ENCODE measurements at regions not wholly inside any gene's neighbourhood (a gene's known extent, or its start where the extent isn't known, plus 50 kb on each side); places are given as distances from the start of the nearest gene placed in this dataset.

DNA sequence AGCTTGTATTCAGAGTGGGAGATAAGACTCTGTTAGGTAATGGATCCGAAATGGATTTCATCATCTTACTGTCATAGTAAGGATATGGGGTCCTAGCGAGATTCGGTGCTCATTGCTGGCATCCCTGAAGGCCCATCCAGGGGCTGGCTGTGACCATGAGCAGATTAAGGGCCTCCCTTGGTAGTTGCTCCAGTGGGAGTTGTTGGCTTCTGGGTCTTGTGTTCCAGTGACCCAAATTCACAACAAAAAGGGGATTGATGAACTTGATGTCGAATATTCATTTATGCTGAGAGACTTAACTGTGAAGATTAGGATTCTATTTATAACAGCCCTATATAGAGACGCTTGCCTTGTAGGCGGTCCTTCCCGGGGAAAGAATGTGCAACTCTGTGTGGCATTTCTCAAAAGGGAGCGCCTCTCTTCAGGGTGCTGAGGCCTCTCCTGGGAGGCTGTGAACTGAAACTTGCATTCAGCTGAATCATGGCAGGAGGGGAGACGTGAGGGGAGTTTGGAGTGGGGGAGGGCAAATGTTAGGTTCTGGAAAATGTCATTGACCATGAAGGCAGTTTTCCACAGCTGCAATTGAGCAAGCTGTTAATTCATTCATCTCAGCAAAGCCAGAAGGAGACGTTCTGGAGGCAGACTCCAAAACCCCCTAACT, 233.1 kb upstream of the FZD8 start:
- BruUV-seq (replicated peaks): no TSS peak
- no peak overlapping the region for H3K27ac ChIP-seq (ENCODE audit: insufficient read depth, low read depth, low read length)

More for the DNA sequence above, 233.1 kb upstream of the FZD8 start:
- dilution Hi-C loops (cut with MboI; ENCODE audit: extremely low pct_ligation_motif_present, low sequenced_read_pairs) (no loop called here), intact Hi-C loops (cut with micrococcal nuclease) (no loop called here)
- CTCF ChIA-PET: interaction anchor here (1.8 kb wide), 1 partner anchor 20 kb away, joined by 4 read pairs; no protein-coding TSS in a partner anchor
- no peaks in the 10 kb centered on the region for H3K27me3 ChIP-seq (ENCODE audit: control insufficient read depth in 2 of 2, insufficient read depth in 2 of 2, low read length in 2 of 2)
- H3K4me1 ChIP-seq (ENCODE audit: control insufficient read depth, extremely low read depth, insufficient read depth, low read length): no peaks in the 10 kb centered on the region
- no peak overlapping the region for H3K9ac ChIP-seq (replicated peaks; ENCODE audit: extremely low read depth, insufficient read depth, low read length)
- H3K79me2 ChIP-seq (ENCODE audit: control insufficient read depth, insufficient read depth, low read length): no peaks in the 10 kb centered on the region
- FAIRE-seq: no peak
- H2AFZ ChIP-seq (ENCODE audit: low read depth, low read length): no peak overlapping the region
- H3K9me3 ChIP-seq (replicated peaks; ENCODE audit: control insufficient read depth, insufficient read depth, low read length): no peaks in the 10 kb centered on the region
- H3K4me3 ChIP-seq (replicated peaks in 1 of 3; ENCODE audit: insufficient read depth in 1 of 3, low read depth in 1 of 3, low read length in 3 of 3): no peak overlapping the region
- no peak for TF ChIP-seq MYC (IDR thresholded peaks at IDR 0.05; ENCODE audit: low read depth, low read length)
- TF ChIP-seq, protein P1, sequence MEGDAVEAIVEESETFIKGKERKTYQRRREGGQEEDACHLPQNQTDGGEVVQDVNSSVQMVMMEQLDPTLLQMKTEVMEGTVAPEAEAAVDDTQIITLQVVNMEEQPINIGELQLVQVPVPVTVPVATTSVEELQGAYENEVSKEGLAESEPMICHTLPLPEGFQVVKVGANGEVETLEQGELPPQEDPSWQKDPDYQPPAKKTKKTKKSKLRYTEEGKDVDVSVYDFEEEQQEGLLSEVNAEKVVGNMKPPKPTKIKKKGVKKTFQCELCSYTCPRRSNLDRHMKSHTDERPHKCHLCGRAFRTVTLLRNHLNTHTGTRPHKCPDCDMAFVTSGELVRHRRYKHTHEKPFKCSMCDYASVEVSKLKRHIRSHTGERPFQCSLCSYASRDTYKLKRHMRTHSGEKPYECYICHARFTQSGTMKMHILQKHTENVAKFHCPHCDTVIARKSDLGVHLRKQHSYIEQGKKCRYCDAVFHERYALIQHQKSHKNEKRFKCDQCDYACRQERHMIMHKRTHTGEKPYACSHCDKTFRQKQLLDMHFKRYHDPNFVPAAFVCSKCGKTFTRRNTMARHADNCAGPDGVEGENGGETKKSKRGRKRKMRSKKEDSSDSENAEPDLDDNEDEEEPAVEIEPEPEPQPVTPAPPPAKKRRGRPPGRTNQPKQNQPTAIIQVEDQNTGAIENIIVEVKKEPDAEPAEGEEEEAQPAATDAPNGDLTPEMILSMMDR (IDR thresholded peaks at IDR 0.05; ENCODE audit: extremely low read depth in 1 of 2, insufficient read depth in 1 of 2, low read depth in 1 of 2, low read length in 2 of 2): no peak
- TF ChIP-seq, protein P2, sequence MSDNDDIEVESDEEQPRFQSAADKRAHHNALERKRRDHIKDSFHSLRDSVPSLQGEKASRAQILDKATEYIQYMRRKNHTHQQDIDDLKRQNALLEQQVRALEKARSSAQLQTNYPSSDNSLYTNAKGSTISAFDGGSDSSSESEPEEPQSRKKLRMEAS (IDR thresholded peaks at IDR 0.05; ENCODE audit: insufficient read depth, insufficient read length): no peak
- TF ChIP-seq EZH2 (IDR thresholded peaks at IDR 0.05; ENCODE audit: borderline replicate concordance, low read depth, low read length, severe bottlenecking): no peak
- TF ChIP-seq FOS (IDR thresholded peaks at IDR 0.05; ENCODE audit: borderline replicate concordance, insufficient read depth, low read length): no peak
- no peak for TF ChIP-seq POLR2AphosphoS5 (IDR thresholded peaks at IDR 0.05; ENCODE audit: insufficient read depth, low read depth, low read length)
- TF ChIP-seq JUN (IDR thresholded peaks at IDR 0.05; ENCODE audit: borderline replicate concordance, insufficient read depth, insufficient read length, low read depth): no peak
- TF ChIP-seq GATA2 (IDR thresholded peaks at IDR 0.05; ENCODE audit: insufficient read depth, insufficient read length, low read depth, low read length): no peak
- no peak for TF ChIP-seq POLR2A (IDR thresholded peaks at IDR 0.05; ENCODE audit: low read depth, low read length)
- no peak overlapping the region for H3K4me2 ChIP-seq (ENCODE audit: insufficient read depth, low read length)
- no peaks in the 10 kb centered on the region for H3K36me3 ChIP-seq (ENCODE audit: control insufficient read depth in 2 of 2, extremely low read depth in 1 of 2, insufficient read depth in 2 of 2, low read length in 2 of 2)
- no peaks in the 10 kb centered on the region for H3K9me1 ChIP-seq (replicated peaks; ENCODE audit: control insufficient read depth, extremely low read depth, insufficient read depth, low read length)
- POLR2A ChIA-PET: interaction anchor here (0.6 kb wide), 1 partner anchor 16 kb away, joined by 4 read pairs; no protein-coding TSS in a partner anchor
- H4K20me1 ChIP-seq (replicated peaks; ENCODE audit: control insufficient read depth, extremely low read depth, insufficient read depth, low read length): no peaks in the 10 kb centered on the region
- DNase-seq (ENCODE audit: low read depth, low spot score): no peak

Data from endothelial cell of umbilical vein (primary cell).